WI38 (cell line): ENCODE measurements at regions not wholly inside any gene's neighbourhood (a gene's known extent, or its start where the extent isn't known, plus 50 kb on each side); places are given as distances from the start of the nearest gene placed in this dataset.

Experiments used
- H3K4me3 ChIP-seq: 2 replicates; pipeline ENCODE4 v1.5.1; 2011; ENCODE audit warnings: low read depth, mild to moderate bottlenecking, control low read depth, low read length
- TF ChIP-seq, protein P1 (sequence below): IDR thresholded peaks from 2 replicates; pipeline ENCODE4 v1.5.1; 2012; ENCODE audit warnings: low read depth, mild to moderate bottlenecking, control low read depth, low read length

DNA sequence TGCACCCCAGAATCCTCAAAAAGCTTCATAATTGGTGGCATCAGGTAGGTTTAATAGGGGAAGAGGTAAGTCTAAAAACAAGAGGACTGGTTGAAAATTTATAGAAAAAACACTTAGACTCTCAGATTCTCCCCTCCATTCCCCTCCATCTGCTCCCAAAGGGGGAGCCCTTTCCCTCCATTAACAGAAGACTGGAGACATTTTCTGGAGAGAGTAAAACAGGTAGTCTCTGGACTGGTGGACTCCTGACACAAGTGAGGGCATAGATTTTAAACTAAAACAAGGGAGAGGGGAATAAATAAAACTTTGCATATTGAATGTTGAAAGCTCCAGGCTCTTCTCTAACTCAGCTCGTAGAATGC is 54.0 kb upstream of the IPO9 start:
- no peak overlapping the region for H3K4me3 ChIP-seq
- TF ChIP-seq, protein P1, sequence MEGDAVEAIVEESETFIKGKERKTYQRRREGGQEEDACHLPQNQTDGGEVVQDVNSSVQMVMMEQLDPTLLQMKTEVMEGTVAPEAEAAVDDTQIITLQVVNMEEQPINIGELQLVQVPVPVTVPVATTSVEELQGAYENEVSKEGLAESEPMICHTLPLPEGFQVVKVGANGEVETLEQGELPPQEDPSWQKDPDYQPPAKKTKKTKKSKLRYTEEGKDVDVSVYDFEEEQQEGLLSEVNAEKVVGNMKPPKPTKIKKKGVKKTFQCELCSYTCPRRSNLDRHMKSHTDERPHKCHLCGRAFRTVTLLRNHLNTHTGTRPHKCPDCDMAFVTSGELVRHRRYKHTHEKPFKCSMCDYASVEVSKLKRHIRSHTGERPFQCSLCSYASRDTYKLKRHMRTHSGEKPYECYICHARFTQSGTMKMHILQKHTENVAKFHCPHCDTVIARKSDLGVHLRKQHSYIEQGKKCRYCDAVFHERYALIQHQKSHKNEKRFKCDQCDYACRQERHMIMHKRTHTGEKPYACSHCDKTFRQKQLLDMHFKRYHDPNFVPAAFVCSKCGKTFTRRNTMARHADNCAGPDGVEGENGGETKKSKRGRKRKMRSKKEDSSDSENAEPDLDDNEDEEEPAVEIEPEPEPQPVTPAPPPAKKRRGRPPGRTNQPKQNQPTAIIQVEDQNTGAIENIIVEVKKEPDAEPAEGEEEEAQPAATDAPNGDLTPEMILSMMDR, result no peak

DNA sequence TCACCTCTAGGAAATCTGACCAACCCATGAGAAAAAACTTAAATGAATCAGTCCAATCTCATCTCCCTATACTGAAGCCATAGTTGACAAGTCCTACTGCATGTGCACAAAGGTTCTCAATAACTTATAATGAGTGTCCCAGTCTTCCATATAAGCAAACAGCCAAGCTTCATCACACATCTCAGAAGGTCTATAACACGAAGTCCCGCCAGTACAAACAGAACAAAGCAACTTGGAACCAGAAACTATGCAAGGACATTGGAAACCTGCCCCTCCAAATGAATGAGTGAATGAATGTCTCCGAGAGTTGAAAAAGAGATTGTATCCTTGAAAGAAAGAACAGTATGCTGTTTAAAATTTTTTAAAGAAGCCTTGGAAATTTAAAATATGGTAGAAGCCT is 53.6 kb upstream of the IPO9 start:
- TF ChIP-seq, protein P1, result no peak

DNA sequence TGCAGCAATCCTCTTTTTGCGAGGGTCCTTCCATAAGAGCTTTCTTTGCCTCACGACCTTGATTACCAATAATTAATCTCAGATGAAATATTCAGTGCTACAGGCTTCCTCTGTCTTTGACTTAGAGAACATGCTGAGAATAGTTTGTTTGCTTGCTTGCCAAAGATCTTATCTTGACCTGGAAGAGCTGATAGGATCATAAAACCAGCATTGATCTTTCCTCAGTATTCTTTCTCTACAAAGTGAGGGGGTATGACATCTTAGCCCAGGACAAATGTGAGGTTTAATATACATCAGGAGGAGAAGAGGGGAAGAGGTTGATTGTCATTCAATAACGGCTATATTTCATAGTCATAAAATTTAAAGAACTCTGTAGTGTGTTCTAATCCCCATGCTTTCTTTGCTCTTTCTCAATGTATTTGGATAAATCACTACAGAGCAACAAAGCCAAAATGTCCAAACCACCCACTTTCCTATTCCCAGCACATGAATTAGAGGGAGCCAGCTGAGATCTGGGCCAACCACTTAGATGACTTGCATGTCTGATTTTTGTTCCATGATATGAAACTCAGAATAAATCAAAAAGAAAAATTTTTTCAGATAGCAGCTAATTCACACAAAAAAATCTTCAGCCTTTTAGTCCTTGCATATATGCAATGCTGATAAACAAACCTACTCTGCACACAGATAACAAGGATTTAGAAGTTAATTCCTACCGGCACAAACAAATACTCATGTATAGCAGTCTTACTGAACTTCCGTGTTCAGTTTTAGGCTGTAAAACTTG is 50.5 kb upstream of the IPO9 start:
- TF ChIP-seq, protein P1, result no peak
- H3K4me3 ChIP-seq, result no peak overlapping the region

More for the DNA sequence above, 53.6 kb upstream of the IPO9 start:
- no peak overlapping the region for H3K4me3 ChIP-seq
